ENCODE measurements at regions not wholly inside any gene's neighbourhood (a gene's known extent, or its start where the extent isn't known, plus 50 kb on each side); places are given as distances from the start of the nearest gene placed in this dataset.

- DNase-seq (ENCODE audit: insufficient read length, low spot score) = no peak
- no peak for FAIRE-seq
Measured at GRCh38 chr17:77479372-77480198, 338.8 kb downstream of the SEC14L1 start.

DNA sequence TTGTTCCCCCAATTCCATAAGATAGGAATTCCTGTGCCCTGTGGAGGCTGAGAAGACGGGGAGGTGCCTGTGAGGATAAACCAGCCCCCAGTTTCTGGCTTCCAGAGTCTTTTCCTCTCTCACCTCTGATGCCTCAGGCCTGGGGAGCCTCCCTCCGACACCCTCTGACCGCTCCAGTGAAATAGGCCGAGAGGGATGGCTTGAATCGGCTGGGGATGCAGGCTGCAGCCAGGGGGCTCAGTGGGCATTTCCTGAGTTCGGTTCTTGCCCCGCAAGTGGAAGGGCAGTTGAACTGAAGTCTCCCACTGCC, 339.4 kb downstream of the SEC14L1 start:
- DNase-seq (ENCODE audit: insufficient read length, low spot score) (no peak), FAIRE-seq (no peak)

- no peak for FAIRE-seq
Measured at GRCh38 chr17:77480509-77481215, 339.9 kb downstream of the SEC14L1 start.

GRCh38 chr17:77481476-77482374, 341.0 kb downstream of the SEC14L1 start:
- DNase-seq (ENCODE audit: insufficient read length, low spot score) (no peak), FAIRE-seq (no peak)

More at GRCh38 chr17:77480509-77481215, 339.9 kb downstream of the SEC14L1 start:
- DNase-seq (ENCODE audit: insufficient read length, low spot score) = no peak

DNA sequence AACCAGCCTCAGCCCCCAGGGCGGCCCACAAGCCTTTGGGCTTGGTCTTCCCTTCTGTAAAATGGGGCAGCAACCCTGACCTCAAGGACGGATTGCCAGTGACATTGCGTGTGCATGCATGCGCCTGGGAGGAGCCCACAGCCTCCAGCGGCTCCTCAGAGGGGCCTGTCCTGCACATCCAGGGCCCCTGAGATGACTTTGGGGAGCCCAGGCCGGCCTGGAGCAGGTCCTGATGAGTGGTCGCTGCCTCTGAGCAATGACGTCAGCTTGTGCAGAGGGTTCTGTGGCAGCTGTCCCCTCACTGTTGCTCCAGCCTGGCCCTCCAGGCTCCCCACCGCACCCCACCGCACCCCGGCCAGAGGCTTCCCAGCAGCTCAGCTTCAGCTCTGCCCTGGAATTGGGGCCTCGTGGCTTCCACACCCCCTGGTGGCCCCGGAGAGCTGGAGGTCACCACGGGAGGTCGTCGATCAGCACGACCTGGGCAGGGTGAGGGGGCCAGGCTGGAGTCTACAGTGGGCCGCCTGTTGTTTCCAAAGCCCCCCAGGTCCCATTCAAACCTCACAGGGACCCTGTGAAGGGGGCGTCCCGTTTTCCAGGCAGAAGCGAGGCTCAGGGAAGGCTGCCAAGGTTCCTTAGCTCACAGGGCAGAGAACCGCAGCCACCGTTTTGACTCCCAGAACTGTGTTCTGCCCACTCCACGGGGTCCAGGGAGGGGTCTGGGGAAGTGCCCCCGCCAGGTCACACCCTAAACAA, 341.8 kb downstream of the SEC14L1 start:
- DNase-seq (ENCODE audit: insufficient read length, low spot score) = no peak
- no peak for FAIRE-seq

GRCh38 chr17:77483128-77483598, 342.4 kb downstream of the SEC14L1 start:
- no peak for FAIRE-seq

GRCh38 chr17:77484111-77484510, 343.3 kb downstream of the SEC14L1 start:
- DNase-seq (ENCODE audit: insufficient read length, low spot score) (no peak), FAIRE-seq (no peak)

More at GRCh38 chr17:77483128-77483598, 342.4 kb downstream of the SEC14L1 start:
- DNase-seq (ENCODE audit: insufficient read length, low spot score) = no peak

DNA sequence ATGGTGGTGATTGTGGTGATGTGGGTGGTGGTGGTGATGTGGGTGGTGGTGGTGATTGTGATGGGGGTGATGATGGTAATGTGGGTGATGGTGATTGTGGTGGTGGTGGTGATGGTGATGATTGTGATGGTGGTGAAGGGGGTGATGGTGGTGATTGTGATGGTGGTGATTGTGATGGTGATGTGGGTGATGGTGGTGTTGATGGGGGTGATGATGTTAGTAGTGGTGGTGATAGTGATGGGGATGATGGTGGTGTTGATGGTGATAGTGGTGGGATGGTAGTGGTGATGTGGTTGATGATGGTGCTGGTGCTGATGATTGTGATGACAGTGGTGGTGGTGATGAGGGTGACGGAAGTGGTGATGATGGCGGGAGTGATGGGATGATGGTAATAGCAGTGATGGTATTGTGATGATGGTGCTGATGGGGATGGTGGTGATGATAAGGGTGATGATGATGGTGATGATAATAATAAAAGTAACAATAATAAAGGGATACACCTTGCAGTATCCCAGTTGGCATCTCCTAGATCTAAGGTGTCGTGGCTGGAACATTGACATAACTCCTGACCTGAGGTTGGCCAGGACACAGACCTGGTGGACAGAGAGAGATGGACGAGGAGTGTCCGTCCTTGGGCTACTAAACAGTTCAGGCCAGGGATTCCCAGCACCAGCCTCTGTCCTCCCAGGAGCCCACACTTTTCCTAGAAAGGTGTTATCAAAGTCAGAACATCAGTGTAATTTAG, 344.5 kb downstream of the SEC14L1 start:
- DNase-seq (ENCODE audit: insufficient read length, low spot score) (no peak), FAIRE-seq (no peak)

- FAIRE-seq (no peak), DNase-seq (ENCODE audit: insufficient read length, low spot score) (no peak)
Measured at GRCh38 chr17:77487211-77487629, 346.5 kb downstream of the SEC14L1 start.

DNA sequence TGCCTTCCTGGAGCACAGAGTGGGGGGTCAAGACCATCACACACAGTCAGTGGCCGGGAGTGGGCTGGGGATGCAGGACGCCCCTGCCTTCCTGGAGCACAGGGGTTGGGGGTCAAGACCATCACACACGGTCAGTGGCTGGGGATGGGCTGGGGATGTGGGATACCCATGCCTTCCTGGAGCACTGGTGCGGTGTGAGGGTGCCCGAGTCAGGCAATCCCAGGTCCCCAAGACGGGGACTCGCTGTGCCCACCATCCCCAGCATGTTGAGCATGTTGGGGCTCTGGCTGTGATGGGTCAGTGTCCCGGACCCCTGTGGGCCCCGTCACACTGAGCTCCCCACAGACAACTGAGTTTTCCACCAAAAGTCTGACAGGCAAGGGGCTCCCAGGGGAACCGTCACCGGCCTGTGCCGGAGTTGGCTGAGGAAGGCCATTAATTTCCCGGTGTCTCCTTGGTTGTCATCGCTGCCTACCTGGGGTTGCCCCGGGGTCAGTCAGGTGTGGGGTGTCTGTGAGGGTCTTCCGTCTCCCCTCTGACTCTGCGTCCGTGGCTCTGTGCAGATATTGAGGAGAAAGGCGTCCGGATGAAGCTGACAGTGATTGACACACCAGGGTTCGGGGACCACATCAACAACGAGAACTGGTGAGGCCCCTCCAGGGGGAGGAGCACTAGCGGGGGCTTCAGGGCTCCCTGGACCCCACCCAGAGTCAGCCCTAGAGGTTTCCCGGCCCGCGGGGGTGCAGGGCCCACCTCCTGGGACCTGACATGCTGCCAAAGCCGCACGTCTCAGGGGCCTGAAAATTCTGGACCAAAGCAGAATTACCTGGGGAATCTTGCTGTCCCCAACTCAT, 347.1 kb downstream of the SEC14L1 start:
- FAIRE-seq (no peak), DNase-seq (ENCODE audit: insufficient read length, low spot score) (no peak)

- FAIRE-seq = no peak
- no peak for DNase-seq (ENCODE audit: insufficient read length, low spot score)
Measured at GRCh38 chr17:77488531-77489238, 347.9 kb downstream of the SEC14L1 start.

GRCh38 chr17:77489239-77489892, 348.6 kb downstream of the SEC14L1 start:
- DNase-seq (ENCODE audit: insufficient read length, low spot score) (no peak), FAIRE-seq (no peak)

DNA sequence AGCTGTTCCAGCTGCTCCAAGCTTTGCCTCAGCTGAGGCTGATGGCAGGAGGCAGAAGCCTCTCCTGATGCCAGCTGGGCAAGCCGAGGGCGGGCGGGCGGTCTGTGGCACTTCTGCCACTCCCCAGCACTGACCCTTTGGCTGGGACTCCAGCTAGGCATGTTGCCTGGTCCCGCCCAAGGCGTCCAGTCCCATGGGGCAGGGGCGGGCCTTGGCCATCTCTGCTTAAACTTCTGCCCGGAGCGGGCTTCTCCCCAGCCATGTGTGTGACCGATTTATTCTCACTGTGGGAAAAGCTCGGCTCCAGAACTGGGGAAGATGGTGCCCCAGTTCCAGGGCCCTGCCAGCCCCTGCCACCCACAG, 349.1 kb downstream of the SEC14L1 start:
- no peak for FAIRE-seq
- DNase-seq (ENCODE audit: insufficient read length, low spot score) = no peak

DNA sequence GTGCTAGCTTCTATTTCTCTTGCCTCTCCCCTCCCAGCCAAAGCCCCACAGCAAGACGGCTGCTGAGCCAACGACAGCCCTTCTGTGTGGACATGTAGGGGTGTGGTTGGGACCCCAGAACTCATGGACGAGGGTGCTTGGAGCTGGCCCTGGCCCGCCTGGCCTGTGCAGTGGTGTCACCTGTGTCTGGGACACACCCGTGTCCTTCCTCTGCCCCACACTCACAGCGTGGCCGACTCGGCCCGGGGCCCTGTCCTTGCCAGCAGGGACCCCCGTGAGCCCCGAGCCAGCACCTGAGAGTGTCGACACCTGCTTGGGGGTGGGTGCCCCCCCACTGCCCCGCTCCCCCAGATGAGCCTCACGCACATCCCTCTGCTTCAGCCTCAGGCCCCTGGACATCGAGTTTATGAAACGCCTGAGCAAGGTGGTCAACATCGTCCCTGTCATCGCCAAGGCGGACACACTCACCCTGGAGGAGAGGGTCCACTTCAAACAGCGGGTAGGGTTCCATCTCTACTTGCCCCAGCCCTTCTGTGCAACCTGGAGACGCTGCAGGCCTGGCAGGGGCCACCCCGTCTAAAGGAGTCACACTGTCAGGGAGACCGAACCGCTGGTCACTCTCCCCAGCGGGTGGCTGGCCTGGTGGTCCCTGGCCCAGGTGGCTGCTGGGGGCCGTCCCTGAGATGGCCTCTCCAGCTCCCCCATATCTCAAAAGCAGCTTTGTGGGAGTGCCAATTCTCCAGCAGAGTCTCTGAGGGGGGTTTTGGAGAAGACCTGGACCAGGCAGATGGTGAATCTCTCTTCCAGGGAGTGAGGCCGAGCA, 349.8 kb downstream of the SEC14L1 start:
- no peak for DNase-seq (ENCODE audit: insufficient read length, low spot score)
- FAIRE-seq = no peak

DNA sequence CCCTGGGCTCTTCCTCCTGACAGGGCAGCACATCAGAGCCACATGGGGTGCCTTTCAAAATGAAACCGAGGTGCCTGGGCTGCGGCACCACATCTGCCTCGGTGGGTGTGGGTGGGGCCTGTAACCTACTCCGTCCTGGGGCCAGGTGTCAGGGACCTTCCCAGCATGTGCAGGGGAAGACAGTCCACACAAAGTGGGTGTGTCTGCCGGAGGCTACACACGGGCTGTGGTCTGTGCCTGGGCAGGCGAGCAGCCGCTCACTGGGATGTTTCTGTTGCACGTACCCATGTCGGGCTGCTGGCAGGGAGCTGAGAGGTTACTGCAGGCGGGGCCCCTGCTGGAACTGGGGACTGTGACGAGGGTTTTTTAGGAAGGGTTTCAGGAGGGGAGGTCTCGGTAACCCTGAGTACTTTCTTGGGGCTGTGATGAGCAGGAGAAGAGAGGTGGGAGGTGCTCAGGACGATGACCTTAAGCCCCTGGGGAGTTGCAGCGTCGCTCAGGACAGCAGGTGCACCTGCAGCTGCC, 351.2 kb downstream of the SEC14L1 start:
- FAIRE-seq (no peak), DNase-seq (ENCODE audit: insufficient read length, low spot score) (no peak)

GRCh38 chr17:77492446-77493237, 351.9 kb downstream of the SEC14L1 start:
- DNase-seq (ENCODE audit: insufficient read length, low spot score) (no peak), FAIRE-seq (no peak)
